NCI-H128 (cell line): ENCODE measurements at regions not wholly inside any gene's neighbourhood (a gene's known extent, or its start where the extent isn't known, plus 50 kb on each side); places are given as distances from the start of the nearest gene placed in this dataset.

Experiments
- DNase-seq: peaks from one replicate; lab custom pipeline; 2025; ENCODE audit not compliant: unreplicated experiment; lab: John Stamatoyannopoulos, UW

- no peak for DNase-seq
These were observed 290.1 kb upstream of the PCDH7 start for GRCh38 chr4:30429813-30430761.

GRCh38 chr4:30434656-30435055, 285.5 kb upstream of the PCDH7 start:
- DNase-seq, result no peak

- DNase-seq, result no peak
These were observed 283.8 kb upstream of the PCDH7 start for GRCh38 chr4:30436394-30436793.

GRCh38 chr4:30437316-30437715, 282.9 kb upstream of the PCDH7 start:
- no peak for DNase-seq

GRCh38 chr4:30443289-30443688, 276.9 kb upstream of the PCDH7 start:
- DNase-seq, result no peak

- DNase-seq, result no peak
These were observed 269.7 kb upstream of the PCDH7 start for GRCh38 chr4:30450474-30450873.

- no peak for DNase-seq
These were observed 265.7 kb upstream of the PCDH7 start for GRCh38 chr4:30454504-30454903.

- no peak for DNase-seq
These were observed 263.5 kb upstream of the PCDH7 start for GRCh38 chr4:30456716-30457115.

- DNase-seq, result no peak
These were observed 259.4 kb upstream of the PCDH7 start for GRCh38 chr4:30460818-30461217.

GRCh38 chr4:30461218-30461617, 259.0 kb upstream of the PCDH7 start:
- DNase-seq, result no peak

- DNase-seq, result no peak
These were observed 257.6 kb upstream of the PCDH7 start for GRCh38 chr4:30462445-30463090.

GRCh38 chr4:30471861-30472260, 248.3 kb upstream of the PCDH7 start:
- DNase-seq, result no peak

- no peak for DNase-seq
These were observed 246.9 kb upstream of the PCDH7 start for GRCh38 chr4:30473225-30473624.

- DNase-seq, result no peak
These were observed 224.9 kb upstream of the PCDH7 start for GRCh38 chr4:30495251-30495650.

GRCh38 chr4:30495651-30496310, 224.4 kb upstream of the PCDH7 start:
- DNase-seq, result no peak

GRCh38 chr4:30511751-30512150, 208.4 kb upstream of the PCDH7 start:
- DNase-seq, result no peak

GRCh38 chr4:30518211-30518610, 202.0 kb upstream of the PCDH7 start:
- no peak for DNase-seq

GRCh38 chr4:30525662-30526315, 194.4 kb upstream of the PCDH7 start:
- DNase-seq, result no peak

- DNase-seq, result no peak
These were observed 184.9 kb upstream of the PCDH7 start for GRCh38 chr4:30535255-30535654.

- DNase-seq, result no peak
These were observed 183.9 kb upstream of the PCDH7 start for GRCh38 chr4:30536231-30536630.

- DNase-seq, result no peak
These were observed 182.7 kb upstream of the PCDH7 start for GRCh38 chr4:30537456-30537855.
